MM.1S (cell line): ENCODE measurements at regions not wholly inside any gene's neighbourhood (a gene's known extent, or its start where the extent isn't known, plus 50 kb on each side); places are given as distances from the start of the nearest gene placed in this dataset.

Source experiments
- DNase-seq: peaks from one replicate; pipeline ENCODE4 v3.0.0-alpha.2; 2015
- H2AFZ ChIP-seq: fragments of 300-600 bp; sonication (generic); 2 replicates; pipeline ENCODE4 v1.6.0; 2016; ENCODE audit warnings: antibody characterized with exemption, low read length
- H3F3A ChIP-seq: fragments of 300-600 bp; sonication (generic); 2 replicates; pipeline ENCODE4 v1.6.1; 2016; ENCODE audit warnings: mild to moderate bottlenecking, antibody characterized with exemption, low read length, moderate library complexity, mixed read lengths; ENCODE audit not compliant: insufficient read depth
- H3K27ac ChIP-seq: fragments of 300-600 bp; sonication (generic); 2 replicates; pipeline ENCODE4 v1.5.1; 2016; ENCODE audit warnings: mild to moderate bottlenecking, low read length
- H3K27me3 ChIP-seq: fragments of 300-600 bp; sonication (generic); replicated peaks from 2 replicates; pipeline ENCODE4 v1.6.0; 2016; ENCODE audit warnings: low read length; ENCODE audit not compliant: insufficient read depth
- H3K36me3 ChIP-seq: fragments of 300-600 bp; sonication (generic); replicated peaks from 2 replicates; pipeline ENCODE4 v1.6.1; 2016; ENCODE audit warnings: mild to moderate bottlenecking, low read length, mixed read lengths; ENCODE audit not compliant: insufficient read depth
- H3K4me1 ChIP-seq: fragments of 300-600 bp; sonication (generic); 2 replicates; pipeline ENCODE4 v1.6.1; 2016; ENCODE audit warnings: low read length, mixed read lengths
- H3K4me2 ChIP-seq: fragments of 300-600 bp; sonication (generic); 2 replicates; pipeline ENCODE4 v1.6.0; 2016; ENCODE audit warnings: low read depth, low read length
- H3K4me3 ChIP-seq: fragments of 300-600 bp; sonication (generic); 2 replicates; pipeline ENCODE4 v1.5.1; 2016; ENCODE audit warnings: low read length, mixed read lengths
- H3K79me2 ChIP-seq: fragments of 300-600 bp; sonication (generic); 2 replicates; pipeline ENCODE4 v1.6.1; 2016; ENCODE audit warnings: mixed run types, low read length, mixed read lengths
- H3K9ac ChIP-seq: fragments of 300-600 bp; sonication (generic); 2 replicates; pipeline ENCODE4 v1.6.1; 2016; ENCODE audit warnings: low read length, mixed read lengths
- H3K9me2 ChIP-seq: fragments of 300-600 bp; sonication (generic); replicated peaks from 2 replicates; pipeline ENCODE4 v1.6.1; 2016; ENCODE audit warnings: mild to moderate bottlenecking, low read length, mixed read lengths; ENCODE audit not compliant: insufficient read depth
- H3K9me3 ChIP-seq: fragments of 300-600 bp; sonication (generic); replicated peaks from 2 replicates; pipeline ENCODE4 v1.6.1; 2016; ENCODE audit warnings: mild to moderate bottlenecking, low read length, mixed read lengths; ENCODE audit not compliant: insufficient read depth
- H4K20me1 ChIP-seq: fragments of 300-600 bp; sonication (generic); 2 replicates; pipeline ENCODE4 v1.6.1; 2016; ENCODE audit warnings: mild to moderate bottlenecking, low read length, moderate library complexity, mixed read lengths; ENCODE audit not compliant: insufficient read depth
- EZH2 ChIP-seq: fragments of 300-600 bp; sonication (generic); optimal IDR thresholded peaks from 2 replicates; pipeline ENCODE3; 2017; ENCODE audit warnings: low read depth, mild to moderate bottlenecking, antibody characterized with exemption, low read length, mixed read lengths
- EZH2phosphoT487 ChIP-seq: fragments of 300-600 bp; sonication (generic); IDR thresholded peaks from 2 replicates; pipeline ENCODE4 v1.6.1; 2018; ENCODE audit warnings: antibody characterized with exemption, low read length
- TF ChIP-seq, protein P1 (sequence below): fragments of 300-600 bp; sonication (generic); IDR thresholded peaks from 2 replicates; pipeline ENCODE4 v1.5.1; 2016; ENCODE audit warnings: antibody characterized with exemption, low read length, mixed read lengths

DNA sequence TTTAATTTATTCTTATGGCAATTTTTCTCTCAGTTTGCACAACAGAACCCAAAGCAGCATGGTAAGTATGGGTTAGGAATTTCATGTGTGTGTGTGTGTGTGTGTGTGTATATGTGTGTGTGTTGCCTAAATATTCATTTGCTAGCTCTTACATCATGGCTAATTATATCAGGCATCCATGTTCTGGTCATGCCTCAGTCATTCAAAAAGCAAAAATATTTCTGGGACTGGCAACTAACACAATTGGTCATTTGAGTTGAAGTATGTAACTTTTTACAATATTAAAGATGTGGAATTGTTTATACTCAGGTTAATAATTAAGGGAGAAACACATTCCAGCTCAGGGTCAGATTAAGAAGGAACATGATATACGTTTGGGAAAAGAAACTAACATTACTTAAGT lies 67.6 kb upstream of the PHYHIPL start:
- no peak overlapping the region for H3K4me2 ChIP-seq
- no peaks in the 10 kb centered on the region for H3K9me3 ChIP-seq
- no peaks in the 10 kb centered on the region for H3K79me2 ChIP-seq

GRCh38 chr10:59109826-59110225 lies 66.6 kb upstream of the PHYHIPL start:
- Histone ChIP-seq H3K79me2 (no peaks in the 10 kb centered on the region), H3F3A (no peaks in the 10 kb centered on the region), H4K20me1 (no peaks in the 10 kb centered on the region), H3K9me2 (no peaks in the 10 kb centered on the region), H3K9ac (no peak overlapping the region), H3K36me3 (no peaks in the 10 kb centered on the region), H3K27ac (no peak overlapping the region), H3K27me3 (no peaks in the 10 kb centered on the region), H3K4me2 (no peak overlapping the region), H3K9me3 (no peaks in the 10 kb centered on the region), H2AFZ (no peak overlapping the region), H3K4me1 (no peaks in the 10 kb centered on the region), H3K4me3 (no peak overlapping the region)
- TF ChIP-seq, protein P1, sequence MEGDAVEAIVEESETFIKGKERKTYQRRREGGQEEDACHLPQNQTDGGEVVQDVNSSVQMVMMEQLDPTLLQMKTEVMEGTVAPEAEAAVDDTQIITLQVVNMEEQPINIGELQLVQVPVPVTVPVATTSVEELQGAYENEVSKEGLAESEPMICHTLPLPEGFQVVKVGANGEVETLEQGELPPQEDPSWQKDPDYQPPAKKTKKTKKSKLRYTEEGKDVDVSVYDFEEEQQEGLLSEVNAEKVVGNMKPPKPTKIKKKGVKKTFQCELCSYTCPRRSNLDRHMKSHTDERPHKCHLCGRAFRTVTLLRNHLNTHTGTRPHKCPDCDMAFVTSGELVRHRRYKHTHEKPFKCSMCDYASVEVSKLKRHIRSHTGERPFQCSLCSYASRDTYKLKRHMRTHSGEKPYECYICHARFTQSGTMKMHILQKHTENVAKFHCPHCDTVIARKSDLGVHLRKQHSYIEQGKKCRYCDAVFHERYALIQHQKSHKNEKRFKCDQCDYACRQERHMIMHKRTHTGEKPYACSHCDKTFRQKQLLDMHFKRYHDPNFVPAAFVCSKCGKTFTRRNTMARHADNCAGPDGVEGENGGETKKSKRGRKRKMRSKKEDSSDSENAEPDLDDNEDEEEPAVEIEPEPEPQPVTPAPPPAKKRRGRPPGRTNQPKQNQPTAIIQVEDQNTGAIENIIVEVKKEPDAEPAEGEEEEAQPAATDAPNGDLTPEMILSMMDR = no peak
- TF ChIP-seq EZH2phosphoT487 (no peak), EZH2 (no peak)
- DNase-seq = no peak

More for the DNA sequence above, 67.6 kb upstream of the PHYHIPL start:
- no peaks in the 10 kb centered on the region for H3K36me3 ChIP-seq
- no peak for TF ChIP-seq EZH2
- no peak for TF ChIP-seq EZH2phosphoT487
- TF ChIP-seq, protein P1 = no peak
- no peak overlapping the region for H3K4me3 ChIP-seq
- no peak overlapping the region for H2AFZ ChIP-seq
- no peaks in the 10 kb centered on the region for H3K9me2 ChIP-seq
- H3K4me1 ChIP-seq = no peaks in the 10 kb centered on the region
- no peak overlapping the region for H3K9ac ChIP-seq
- H3F3A ChIP-seq = no peaks in the 10 kb centered on the region
- H3K27me3 ChIP-seq = no peaks in the 10 kb centered on the region
- DNase-seq = no peak
- no peak overlapping the region for H3K27ac ChIP-seq
- H4K20me1 ChIP-seq = no peaks in the 10 kb centered on the region

- H3K27me3 ChIP-seq = no peaks in the 10 kb centered on the region
- H3K9me2 ChIP-seq = no peaks in the 10 kb centered on the region
- H3K4me1 ChIP-seq = no peaks in the 10 kb centered on the region
- no peak overlapping the region for H3K27ac ChIP-seq
- TF ChIP-seq EZH2phosphoT487 (no peak), EZH2 (no peak)
- TF ChIP-seq, protein P1 = no peak
- H2AFZ ChIP-seq = no peak overlapping the region
- H3K79me2 ChIP-seq = no peaks in the 10 kb centered on the region
- no peak overlapping the region for H3K4me2 ChIP-seq
- H3K9me3 ChIP-seq = no peaks in the 10 kb centered on the region
- no peaks in the 10 kb centered on the region for H3F3A ChIP-seq
- H3K9ac ChIP-seq = no peak overlapping the region
- DNase-seq = no peak
- no peaks in the 10 kb centered on the region for H4K20me1 ChIP-seq
- H3K36me3 ChIP-seq = no peaks in the 10 kb centered on the region
- no peak overlapping the region for H3K4me3 ChIP-seq
Measured at GRCh38 chr10:59124187-59124586, 52.3 kb upstream of the PHYHIPL start.
